Lower leg skin (tissue), 3 donors: ENCODE measurements at regions not wholly inside any gene's neighbourhood (a gene's known extent, or its start where the extent isn't known, plus 50 kb on each side); places are given as distances from the start of the nearest gene placed in this dataset.

Experiments
- CTCF ChIP-seq, 3 donors: fragments of 450-650 bp; IDR thresholded peaks; one replicate each; pipeline ENCODE4 v1.5.1; 2016; ENCODE audit warnings: antibody characterized with exemption in 3 of 3, mild to moderate bottlenecking in 3 of 3, moderate library complexity in 2 of 3
- POLR2A ChIP-seq, 2 donors: fragments of 450-650 bp; IDR thresholded peaks; one replicate each; pipeline ENCODE4 v1.6.1; 2016 to 2017; ENCODE audit warnings: antibody characterized with exemption in 2 of 2, mild to moderate bottlenecking in 1 of 2, moderate library complexity in 1 of 2

- TF ChIP-seq CTCF (IDR thresholded peaks at IDR 0.05) = no peak
- no peak for TF ChIP-seq POLR2A (IDR thresholded peaks at IDR 0.05)
These were observed 122.1 kb upstream of the RNF32 start for GRCh38 chr7:156518466-156518865.
